C4-2B (cell line): ENCODE measurements at regions not wholly inside any gene's neighbourhood (a gene's known extent, or its start where the extent isn't known, plus 50 kb on each side); places are given as distances from the start of the nearest gene placed in this dataset.

Source experiments
- ZFX ChIP-seq: fragments of 450-650 bp; IDR thresholded peaks from 2 replicates; pipeline ENCODE4 v1.6.1; 2017
- TF ChIP-seq, protein P1 (sequence below): fragments of 450-650 bp; conservative IDR thresholded peaks from 2 replicates; pipeline ENCODE4 v1.5.1; 2017; ENCODE audit warnings: mild to moderate bottlenecking

- TF ChIP-seq, protein P1, sequence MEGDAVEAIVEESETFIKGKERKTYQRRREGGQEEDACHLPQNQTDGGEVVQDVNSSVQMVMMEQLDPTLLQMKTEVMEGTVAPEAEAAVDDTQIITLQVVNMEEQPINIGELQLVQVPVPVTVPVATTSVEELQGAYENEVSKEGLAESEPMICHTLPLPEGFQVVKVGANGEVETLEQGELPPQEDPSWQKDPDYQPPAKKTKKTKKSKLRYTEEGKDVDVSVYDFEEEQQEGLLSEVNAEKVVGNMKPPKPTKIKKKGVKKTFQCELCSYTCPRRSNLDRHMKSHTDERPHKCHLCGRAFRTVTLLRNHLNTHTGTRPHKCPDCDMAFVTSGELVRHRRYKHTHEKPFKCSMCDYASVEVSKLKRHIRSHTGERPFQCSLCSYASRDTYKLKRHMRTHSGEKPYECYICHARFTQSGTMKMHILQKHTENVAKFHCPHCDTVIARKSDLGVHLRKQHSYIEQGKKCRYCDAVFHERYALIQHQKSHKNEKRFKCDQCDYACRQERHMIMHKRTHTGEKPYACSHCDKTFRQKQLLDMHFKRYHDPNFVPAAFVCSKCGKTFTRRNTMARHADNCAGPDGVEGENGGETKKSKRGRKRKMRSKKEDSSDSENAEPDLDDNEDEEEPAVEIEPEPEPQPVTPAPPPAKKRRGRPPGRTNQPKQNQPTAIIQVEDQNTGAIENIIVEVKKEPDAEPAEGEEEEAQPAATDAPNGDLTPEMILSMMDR: no peak
- TF ChIP-seq ZFX: no peak
Observed at GRCh38 chr1:70906800-70907199, 140.8 kb downstream of the PTGER3 start.
